Progenitor cell of endocrine pancreas (in vitro differentiated cells): ENCODE measurements at regions not wholly inside any gene's neighbourhood (a gene's known extent, or its start where the extent isn't known, plus 50 kb on each side); places are given as distances from the start of the nearest gene placed in this dataset.

Experiments used
- DNase-seq: peaks from one replicate; pipeline ENCODE4 v3.0.0; 2021; ENCODE audit warnings: low spot score; ENCODE audit not compliant: unreplicated experiment
- H3K27ac Mint-ChIP-seq: 2 replicates; pipeline ENCODE4 v1.8.0; 2021; ENCODE audit warnings: mild to moderate bottlenecking, moderate library complexity, mixed read lengths
- H3K27me3 Mint-ChIP-seq: 2 replicates; pipeline ENCODE4 v1.8.0; 2021; ENCODE audit warnings: mixed read lengths
- H3K36me3 Mint-ChIP-seq: 2 replicates; pipeline ENCODE4 v1.8.0; 2022; ENCODE audit warnings: mixed read lengths; ENCODE audit not compliant: insufficient read depth
- H3K4me1 Mint-ChIP-seq: 2 replicates; pipeline ENCODE4 v1.8.0; 2021; ENCODE audit warnings: low read depth, mixed read lengths
- H3K4me3 Mint-ChIP-seq: 2 replicates; pipeline ENCODE4 v1.8.0; 2021; ENCODE audit warnings: low read depth, mild to moderate bottlenecking, moderate library complexity, mixed read lengths
- H3K9me3 Mint-ChIP-seq: 2 replicates; pipeline ENCODE4 v1.8.0; 2021; ENCODE audit warnings: low read depth, mixed read lengths
- TF ChIP-seq, protein P1 (sequence below): fragments of 200-600 bp; sonication (generic); IDR thresholded peaks from one replicate; pipeline ENCODE4 v1.5.0; 2021; ENCODE audit warnings: antibody characterized with exemption, mild to moderate bottlenecking; ENCODE audit not compliant: unreplicated experiment

- Mint-ChIP-seq H3K4me1 (no peaks in the 10 kb centered on the region), H3K36me3 (no peaks in the 10 kb centered on the region), H3K27ac (no peak overlapping the region), H3K4me3 (no peak overlapping the region), H3K27me3 (peaks cover 84% of the 10 kb centered on the region), H3K9me3 (no peaks in the 10 kb centered on the region)
- DNase-seq, result no peak
- TF ChIP-seq, protein P1, sequence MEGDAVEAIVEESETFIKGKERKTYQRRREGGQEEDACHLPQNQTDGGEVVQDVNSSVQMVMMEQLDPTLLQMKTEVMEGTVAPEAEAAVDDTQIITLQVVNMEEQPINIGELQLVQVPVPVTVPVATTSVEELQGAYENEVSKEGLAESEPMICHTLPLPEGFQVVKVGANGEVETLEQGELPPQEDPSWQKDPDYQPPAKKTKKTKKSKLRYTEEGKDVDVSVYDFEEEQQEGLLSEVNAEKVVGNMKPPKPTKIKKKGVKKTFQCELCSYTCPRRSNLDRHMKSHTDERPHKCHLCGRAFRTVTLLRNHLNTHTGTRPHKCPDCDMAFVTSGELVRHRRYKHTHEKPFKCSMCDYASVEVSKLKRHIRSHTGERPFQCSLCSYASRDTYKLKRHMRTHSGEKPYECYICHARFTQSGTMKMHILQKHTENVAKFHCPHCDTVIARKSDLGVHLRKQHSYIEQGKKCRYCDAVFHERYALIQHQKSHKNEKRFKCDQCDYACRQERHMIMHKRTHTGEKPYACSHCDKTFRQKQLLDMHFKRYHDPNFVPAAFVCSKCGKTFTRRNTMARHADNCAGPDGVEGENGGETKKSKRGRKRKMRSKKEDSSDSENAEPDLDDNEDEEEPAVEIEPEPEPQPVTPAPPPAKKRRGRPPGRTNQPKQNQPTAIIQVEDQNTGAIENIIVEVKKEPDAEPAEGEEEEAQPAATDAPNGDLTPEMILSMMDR, result no peak
Observed at GRCh38 chr20:16806886-16807285, 58.7 kb downstream of the OTOR start.

- H3K4me3 Mint-ChIP-seq, result no peak overlapping the region
- peaks cover 76% of the 10 kb centered on the region for H3K27me3 Mint-ChIP-seq
- DNase-seq, result no peak
- H3K4me1 Mint-ChIP-seq, result no peaks in the 10 kb centered on the region
- TF ChIP-seq, protein P1, result no peak
- no peaks in the 10 kb centered on the region for H3K9me3 Mint-ChIP-seq
- no peak overlapping the region for H3K27ac Mint-ChIP-seq
- no peaks in the 10 kb centered on the region for H3K36me3 Mint-ChIP-seq
Observed at GRCh38 chr20:16808796-16809195, 60.6 kb downstream of the OTOR start.

- no peak for DNase-seq
- Mint-ChIP-seq H3K4me1 (no peaks in the 10 kb centered on the region), H3K27me3 (peaks cover 67% of the 10 kb centered on the region), H3K9me3 (no peaks in the 10 kb centered on the region), H3K36me3 (no peaks in the 10 kb centered on the region), H3K4me3 (no peak overlapping the region), H3K27ac (no peak overlapping the region)
- TF ChIP-seq, protein P1, result no peak
Observed at GRCh38 chr20:16810216-16810615, 62.1 kb downstream of the OTOR start.

DNA sequence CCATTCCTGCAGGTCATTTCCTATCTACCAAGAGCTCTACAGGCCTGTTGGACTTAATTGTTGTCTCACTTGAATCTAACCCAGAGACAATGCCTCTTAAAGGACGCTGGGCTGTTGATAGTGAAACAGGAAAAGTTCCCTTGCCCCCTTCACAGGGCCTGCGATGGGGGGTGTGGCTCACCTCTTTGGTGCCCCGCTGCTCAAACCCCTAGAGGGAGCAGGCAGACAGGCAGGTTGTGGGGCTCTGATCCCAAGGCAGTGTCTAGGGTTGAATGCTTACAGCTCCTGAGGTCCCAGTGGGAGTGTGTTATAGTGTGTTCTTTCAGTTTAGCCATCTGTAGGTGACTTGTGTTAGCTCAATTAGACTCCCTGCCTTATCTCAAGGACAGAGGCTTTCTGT is 68.0 kb downstream of the OTOR start:
- TF ChIP-seq, protein P1, result no peak
- peaks cover 27% of the 10 kb centered on the region for H3K27me3 Mint-ChIP-seq
- H3K9me3 Mint-ChIP-seq, result no peaks in the 10 kb centered on the region
- H3K27ac Mint-ChIP-seq, result no peak overlapping the region
- no peak overlapping the region for H3K4me3 Mint-ChIP-seq
- no peak for DNase-seq
- H3K4me1 Mint-ChIP-seq, result no peaks in the 10 kb centered on the region
- no peaks in the 10 kb centered on the region for H3K36me3 Mint-ChIP-seq

GRCh38 chr20:16819483-16819882 is 71.3 kb downstream of the OTOR start:
- peaks cover 9% of the 10 kb centered on the region for H3K9me3 Mint-ChIP-seq
- H3K4me3 Mint-ChIP-seq, result no peak overlapping the region
- DNase-seq, result no peak
- peaks cover 12% of the 10 kb centered on the region for H3K27me3 Mint-ChIP-seq
- H3K27ac Mint-ChIP-seq, result no peak overlapping the region
- H3K4me1 Mint-ChIP-seq, result no peaks in the 10 kb centered on the region
- TF ChIP-seq, protein P1, result no peak
- H3K36me3 Mint-ChIP-seq, result no peaks in the 10 kb centered on the region
